GM12801 (cell line): ENCODE measurements at regions not wholly inside any gene's neighbourhood (a gene's known extent, or its start where the extent isn't known, plus 50 kb on each side); places are given as distances from the start of the nearest gene placed in this dataset.

Experiments used
- CTCF ChIP-seq: IDR thresholded peaks from one replicate; pipeline ENCODE4 v1.5.1; 2011; ENCODE audit warnings: control low read depth; ENCODE audit not compliant: insufficient read length; ENCODE audit errors: extremely low read depth

- no peak for TF ChIP-seq CTCF
Measured at GRCh38 chr2:160736148-160737028, 242.8 kb upstream of the RBMS1 start.

GRCh38 chr2:160737247-160737646 lies 243.6 kb upstream of the RBMS1 start:
- TF ChIP-seq CTCF, result no peak

GRCh38 chr2:160741271-160741670 lies 247.7 kb upstream of the RBMS1 start:
- TF ChIP-seq CTCF, result no peak

GRCh38 chr2:160741815-160742214 lies 248.2 kb upstream of the RBMS1 start:
- no peak for TF ChIP-seq CTCF

- no peak for TF ChIP-seq CTCF
Measured at GRCh38 chr2:160742667-160743066, 249.1 kb upstream of the RBMS1 start.

- no peak for TF ChIP-seq CTCF
Measured at GRCh38 chr2:160747501-160748170, 254.0 kb upstream of the RBMS1 start.

GRCh38 chr2:160751021-160751420 lies 257.4 kb upstream of the RBMS1 start:
- TF ChIP-seq CTCF, result no peak
